HCT116 (cell line): ENCODE measurements at regions not wholly inside any gene's neighbourhood (a gene's known extent, or its start where the extent isn't known, plus 50 kb on each side); places are given as distances from the start of the nearest gene placed in this dataset.

Source experiments
- ATAC-seq: fragments of 200-7000 bp; cut with Tn5 transposase; 2 replicates; pipeline ENCODE4 v1.9.1; 2020; ENCODE audit warnings: mild to moderate bottlenecking, moderate library complexity
- BruUV-seq: library from RNA; stranded (reverse); fragments of 400-500 nt; replicated peaks from 2 replicates; lab custom pipeline; 2021; lab: Mats Ljungman, UMichigan
- CTCF ChIA-PET: fragments of 300-600 bp; sonication (Branson Sonifier 250); formaldehyde crosslinking; loops from one replicate; lab custom pipeline; 2021; ENCODE audit warnings: antibody characterized with exemption; lab: Charles Lee
- POLR2A ChIA-PET: fragments of 300-600, 350-600 bp; sonication (Branson Sonifier 250); formaldehyde crosslinking; loops from one replicate; lab custom pipeline; 2021; ENCODE audit warnings: antibody characterized with exemption; lab: Charles Lee
- RAD21 ChIA-PET, 2 experiments: fragments of 300-600 bp; sonication (Branson Sonifier 250); formaldehyde crosslinking; loops; one replicate each; lab custom pipeline; 2023; ENCODE audit warnings: low total read pairs in 2 of 2; ENCODE audit not compliant: uncharacterized antibody in 2 of 2, unreplicated experiment in 2 of 2, low non-redundant PET in 1 of 2; lab: Charles Lee
- DNase-seq: peaks from one replicate; pipeline ENCODE4 v3.0.0-alpha.2; 2010; ENCODE audit warnings: low read depth, low spot score
- H2AFZ ChIP-seq: fragments of 200-600 bp; shearing (Covaris generic), sonication (generic); 2 replicates; pipeline ENCODE4 v1.6.1; 2017; ENCODE audit warnings: low read depth, mixed run types, mixed read lengths, antibody characterized with exemption, low read length; ENCODE audit not compliant: poor library complexity, severe bottlenecking
- H3K27ac ChIP-seq: 2 replicates; pipeline ENCODE4 v1.5.1; 2012; ENCODE audit warnings: low read depth, low read length
- H3K27me3 ChIP-seq: fragments of 200-600 bp; sonication (generic); 2 replicates; pipeline ENCODE4 v1.6.1; 2016; ENCODE audit warnings: mixed run types, low read length, mixed read lengths; ENCODE audit not compliant: insufficient read depth
- H3K36me3 ChIP-seq, 2 experiments: fragments of 200-500 bp in 1 of 2; fragments of 200-600 bp in 1 of 2; sonication (Bioruptor generic) in 1 of 2; sonication (generic) in 1 of 2; 2 replicates each; pipeline versions ENCODE4 v1.5.1 to v1.6.1; 2014 to 2016; ENCODE audit warnings: low read length in 2 of 2, inconsistent platforms in 1 of 2, mixed read lengths in 1 of 2, mixed run types in 1 of 2; ENCODE audit not compliant: insufficient read depth in 2 of 2, control insufficient read depth in 1 of 2
- H3K4me1 ChIP-seq, 2 experiments: fragments of 200-600 bp in 1 of 2; sonication (generic) in 1 of 2; 2 replicates each; pipeline versions ENCODE4 v1.5.1 to v1.6.1; 2012 to 2017; ENCODE audit warnings: low read length in 2 of 2, inconsistent platforms in 1 of 2, mild to moderate bottlenecking in 1 of 2, mixed read lengths in 1 of 2, mixed run types in 1 of 2, moderate library complexity in 1 of 2; ENCODE audit not compliant: insufficient read depth in 2 of 2, control insufficient read depth in 1 of 2
- H3K4me2 ChIP-seq: fragments of 200-600 bp; sonication (generic); 2 replicates; pipeline ENCODE4 v1.6.1; 2017; ENCODE audit warnings: mixed run types, low read length, mixed read lengths
- H3K4me3 ChIP-seq, 2 experiments: fragments of 200-600 bp in 1 of 2; sonication (generic) in 1 of 2; replicated peaks in 1 of 2; 2 replicates each; pipeline ENCODE4 v1.5.1; 2011 to 2016; ENCODE audit warnings: low read length in 2 of 2, control low read depth in 1 of 2, low read depth in 1 of 2, mild to moderate bottlenecking in 1 of 2, mixed read lengths in 1 of 2, mixed run types in 1 of 2
- H3K79me2 ChIP-seq: fragments of 200-600 bp; sonication (generic); 2 replicates; pipeline ENCODE4 v1.6.1; 2017; ENCODE audit warnings: mild to moderate bottlenecking, mixed run types, low read length, moderate library complexity, mixed read lengths; ENCODE audit not compliant: insufficient read depth
- H3K9ac ChIP-seq: fragments of 200-600 bp; sonication (generic); 2 replicates; pipeline ENCODE4 v1.6.1; 2016; ENCODE audit warnings: low read length, mixed read lengths
- H3K9me2 ChIP-seq: fragments of 200-600 bp; sonication (generic), shearing (Covaris generic); 2 replicates; pipeline ENCODE4 v1.6.1; 2017; ENCODE audit warnings: mixed run types, mild to moderate bottlenecking, moderate library complexity; ENCODE audit not compliant: insufficient read depth
- H3K9me3 ChIP-seq, 2 experiments: fragments of 200-500 bp in 1 of 2; fragments of 200-600 bp in 1 of 2; sonication (Bioruptor generic) in 1 of 2; sonication (generic) in 1 of 2; 2 replicates each; pipeline ENCODE4 v1.6.1; 2014 to 2017; ENCODE audit warnings: low read length in 2 of 2, mixed read lengths in 2 of 2, inconsistent platforms in 1 of 2, low read depth in 1 of 2, mild to moderate bottlenecking in 1 of 2, mixed run types in 1 of 2, moderate library complexity in 1 of 2; ENCODE audit not compliant: control insufficient read depth in 1 of 2, insufficient read depth in 1 of 2
- H4K20me1 ChIP-seq: fragments of 200-600 bp; sonication (generic), shearing (Covaris generic); 2 replicates; pipeline ENCODE4 v1.6.1; 2017; ENCODE audit warnings: mixed run types, mild to moderate bottlenecking, moderate library complexity; ENCODE audit not compliant: insufficient read depth
- ATF3 ChIP-seq: IDR thresholded peaks from 2 replicates; pipeline ENCODE4 v1.6.1; 2012
- CTCF ChIP-seq, 3 experiments: fragments of 200-600 bp in 1 of 3; sonication (generic) in 1 of 3; IDR thresholded peaks in 2 of 3; conservative IDR thresholded peaks in 1 of 3; 2 replicates each; pipeline ENCODE4 v1.5.1; 2012 to 2017; ENCODE audit warnings: low read depth in 2 of 3, low read length in 2 of 3, antibody characterized with exemption in 1 of 3, borderline replicate concordance in 1 of 3, control low read depth in 1 of 3, mild to moderate bottlenecking in 1 of 3, mixed read lengths in 1 of 3, mixed run types in 1 of 3, moderate library complexity in 1 of 3; ENCODE audit not compliant: insufficient read depth in 1 of 3
- ELF1 ChIP-seq: IDR thresholded peaks from 2 replicates; pipeline ENCODE4 v1.6.1; 2012; ENCODE audit warnings: low read depth, borderline replicate concordance
- EZH2 ChIP-seq: fragments of 200-600 bp; sonication (generic); IDR thresholded peaks from 2 replicates; pipeline ENCODE4 v1.6.1; 2017; ENCODE audit warnings: antibody characterized with exemption, mixed run types
- EZH2phosphoT487 ChIP-seq: fragments of 200-600 bp; IDR thresholded peaks from 2 replicates; pipeline ENCODE4 v1.6.1; 2018; ENCODE audit warnings: antibody characterized with exemption, borderline replicate concordance
- FOSL1 ChIP-seq: IDR thresholded peaks from 2 replicates; pipeline ENCODE4 v1.6.1; 2012; ENCODE audit warnings: low read depth
- JUND ChIP-seq: IDR thresholded peaks from 2 replicates; pipeline ENCODE4 v1.6.1; 2012
- MAX ChIP-seq: IDR thresholded peaks from 2 replicates; pipeline ENCODE4 v1.6.1; 2012
- POLR2A ChIP-seq: IDR thresholded peaks from 2 replicates; pipeline ENCODE4 v1.7.0; 2011; ENCODE audit warnings: borderline replicate concordance; ENCODE audit not compliant: insufficient read depth, insufficient read length; ENCODE audit errors: extremely low read depth
- RAD21 ChIP-seq: IDR thresholded peaks from 2 replicates; pipeline ENCODE4 v1.6.1; 2012; ENCODE audit warnings: low read depth, mild to moderate bottlenecking
- REST ChIP-seq: IDR thresholded peaks from 2 replicates; pipeline ENCODE4 v1.6.1; 2012; ENCODE audit warnings: low read depth
- SP1 ChIP-seq: IDR thresholded peaks from 2 replicates; pipeline ENCODE4 v1.6.1; 2012; ENCODE audit warnings: low read depth
- SRF ChIP-seq: IDR thresholded peaks from 2 replicates; pipeline ENCODE4 v1.6.1; 2012; ENCODE audit warnings: low read depth
- TCF7L2 ChIP-seq: IDR thresholded peaks from 2 replicates; pipeline ENCODE4 v1.7.0; 2011; ENCODE audit warnings: borderline replicate concordance, inconsistent platforms; ENCODE audit not compliant: insufficient read depth, insufficient read length; ENCODE audit errors: extremely low read depth
- YY1 ChIP-seq: IDR thresholded peaks from 2 replicates; pipeline ENCODE4 v1.6.1; 2011; ENCODE audit warnings: low read length, low read depth, moderate library complexity, mild to moderate bottlenecking; ENCODE audit not compliant: insufficient replicate concordance; ENCODE audit errors: extremely low read depth
- ZBTB33 ChIP-seq: IDR thresholded peaks from 2 replicates; pipeline ENCODE4 v1.6.1; 2011; ENCODE audit warnings: mild to moderate bottlenecking, low read length, moderate library complexity; ENCODE audit not compliant: insufficient replicate concordance; ENCODE audit errors: extremely low read depth
- ZFX ChIP-seq: fragments of 450-650 bp; IDR thresholded peaks from 2 replicates; pipeline ENCODE4 v1.6.1; 2017
- ZNF274 ChIP-seq: fragments of 200-500 bp; sonication (Bioruptor generic); IDR thresholded peaks from 2 replicates; pipeline ENCODE4 v1.6.1; 2014; ENCODE audit warnings: mild to moderate bottlenecking, low read depth, low read length, inconsistent platforms
- intact Hi-C: fragments of 100-400 bp; cut with micrococcal nuclease; formaldehyde crosslinking; loops from 2 replicates; pipeline ENCODE4 v1.10.0; 2022

GRCh38 chr6:21912151-21912832, 318.7 kb downstream of the SOX4 start:
- no peak overlapping the region for H2AFZ ChIP-seq
- intact Hi-C loops: no loop called here
- H3K36me3 ChIP-seq: no peaks in the 10 kb centered on the region
- ChIA-PET CTCF (no interaction called here), RAD21 (no interaction called here), POLR2A (no interaction called here)
- no peak overlapping the region for H3K27ac ChIP-seq
- BruUV-seq: no TSS peak
- no peak overlapping the region for H3K4me3 ChIP-seq
- no peak overlapping the region for H3K4me2 ChIP-seq
- no peak overlapping the region for H3K9ac ChIP-seq
- TF ChIP-seq JUND (no peak), ZFX (no peak), ZNF274 (no peak), ATF3 (no peak), FOSL1 (no peak), EZH2 (no peak), YY1 (no peak), TCF7L2 (no peak), ZBTB33 (no peak), ELF1 (no peak), POLR2A (no peak), REST (no peak), SRF (no peak), RAD21 (no peak), CTCF (IDR thresholded peaks at IDR 0.05 in 2 of 3, conservative IDR thresholded peaks at IDR 0.05 in 1 of 3; ENCODE audit: borderline replicate concordance in 1 of 3, insufficient read depth in 1 of 3, low read depth in 2 of 3, low read length in 2 of 3) (no peak), EZH2phosphoT487 (no peak), MAX (no peak), SP1 (no peak)
- H3K9me2 ChIP-seq: no peaks in the 10 kb centered on the region
- H3K27me3 ChIP-seq: no peaks in the 10 kb centered on the region
- no peaks in the 10 kb centered on the region for H4K20me1 ChIP-seq
- no peaks in the 10 kb centered on the region for H3K9me3 ChIP-seq
- no peaks in the 10 kb centered on the region for H3K79me2 ChIP-seq
- H3K4me1 ChIP-seq: no peaks in the 10 kb centered on the region
- no peak for DNase-seq
- ATAC-seq: no peak
